PC-3 (cell line): ENCODE measurements at regions not wholly inside any gene's neighbourhood (a gene's known extent, or its start where the extent isn't known, plus 50 kb on each side); places are given as distances from the start of the nearest gene placed in this dataset.

ENCODE experiments used
- ATAC-seq: fragments of 200-7000 bp; cut with Tn5 transposase; 2 replicates; pipeline ENCODE4 v1.9.1; 2020; ENCODE audit warnings: mild to moderate bottlenecking, moderate library complexity
- BruUV-seq: library from RNA; stranded (reverse); fragments of 400-500 nt; replicated peaks from 2 replicates; lab custom pipeline; 2021; lab: Mats Ljungman, UMichigan
- CTCF ChIA-PET: fragments of 300-600 bp; sonication (Branson Sonifier 250); formaldehyde crosslinking; loops from one replicate; lab custom pipeline; 2022; ENCODE audit warnings: antibody characterized with exemption; lab: Charles Lee
- POLR2A ChIA-PET: fragments of 300-600 bp; sonication (Branson Sonifier 250); formaldehyde crosslinking; loops from one replicate; lab custom pipeline; 2022; ENCODE audit warnings: antibody characterized with exemption; ENCODE audit not compliant: unreplicated experiment; lab: Charles Lee
- DNase-seq: peaks from one replicate; pipeline ENCODE4 v3.0.0-alpha.2; 2015
- H2AFZ ChIP-seq: fragments of 300-600 bp; sonication (generic); 2 replicates; pipeline ENCODE4 v1.6.0; 2016; ENCODE audit warnings: antibody characterized with exemption, low read length
- H3F3A ChIP-seq: fragments of 300-600 bp; sonication (generic); one replicate; pipeline ENCODE4 v1.6.0; 2017; ENCODE audit warnings: antibody characterized with exemption, low read length, control low read depth, mild to moderate bottlenecking; ENCODE audit not compliant: unreplicated experiment
- H3K27ac ChIP-seq: fragments of 300-600 bp; sonication (generic); 2 replicates; pipeline ENCODE4 v1.5.1; 2016; ENCODE audit warnings: mild to moderate bottlenecking, low read length
- H3K27me3 ChIP-seq: fragments of 300-600 bp; sonication (generic); 2 replicates; pipeline ENCODE4 v1.6.1; 2016; ENCODE audit warnings: low read length, mixed read lengths
- H3K36me3 ChIP-seq: fragments of 300-600 bp; sonication (generic); 2 replicates; pipeline ENCODE4 v1.6.1; 2016; ENCODE audit warnings: low read depth, mixed run types, low read length, mixed read lengths
- H3K4me1 ChIP-seq: fragments of 300-600 bp; sonication (generic); 2 replicates; pipeline ENCODE4 v1.5.1; 2016; ENCODE audit warnings: low read length; ENCODE audit not compliant: insufficient read depth
- H3K4me2 ChIP-seq: fragments of 300-600 bp; sonication (generic); 2 replicates; pipeline ENCODE4 v1.6.0; 2016; ENCODE audit warnings: low read length
- H3K4me3 ChIP-seq: fragments of 300-600 bp; sonication (generic); 2 replicates; pipeline ENCODE4 v1.5.1; 2016; ENCODE audit warnings: mild to moderate bottlenecking, low read length, mixed read lengths
- H3K79me2 ChIP-seq: fragments of 300-600 bp; sonication (generic); 2 replicates; pipeline ENCODE4 v1.6.1; 2017; ENCODE audit warnings: low read length, mixed read lengths
- H3K9ac ChIP-seq: fragments of 300-600 bp; sonication (generic); 2 replicates; pipeline ENCODE4 v1.6.0; 2016; ENCODE audit warnings: mild to moderate bottlenecking, low read length
- H3K9me2 ChIP-seq: fragments of 300-600 bp; sonication (generic); replicated peaks from 2 replicates; pipeline ENCODE4 v1.6.1; 2016; ENCODE audit warnings: mixed run types, low read length, mixed read lengths
- H3K9me3 ChIP-seq: fragments of 300-600 bp; sonication (generic); 2 replicates; pipeline ENCODE4 v1.6.1; 2016; ENCODE audit warnings: low read length, mixed read lengths
- H4K20me1 ChIP-seq: fragments of 300-600 bp; sonication (generic); 2 replicates; pipeline ENCODE4 v1.6.1; 2016; ENCODE audit warnings: low read length, mixed read lengths
- CTCF ChIP-seq: fragments of 300-600 bp; sonication (generic); conservative IDR thresholded peaks from 2 replicates; pipeline ENCODE4 v1.5.1; 2017; ENCODE audit warnings: antibody characterized with exemption, low read depth, mild to moderate bottlenecking, low read length
- EZH2 ChIP-seq: fragments of 300-600 bp; sonication (generic); IDR thresholded peaks from one replicate; pipeline ENCODE4 v1.6.1; 2017; ENCODE audit warnings: antibody characterized with exemption, mild to moderate bottlenecking, low read length; ENCODE audit not compliant: unreplicated experiment
- EZH2phosphoT487 ChIP-seq: fragments of 300-600 bp; sonication (generic); IDR thresholded peaks from 2 replicates; pipeline ENCODE4 v1.6.1; 2018; ENCODE audit warnings: mild to moderate bottlenecking, antibody characterized with exemption, low read length, borderline replicate concordance
- intact Hi-C: fragments of 100-400 bp; cut with micrococcal nuclease; formaldehyde crosslinking; loops from 2 replicates; pipeline ENCODE4 v1.9.0; 2023

DNA sequence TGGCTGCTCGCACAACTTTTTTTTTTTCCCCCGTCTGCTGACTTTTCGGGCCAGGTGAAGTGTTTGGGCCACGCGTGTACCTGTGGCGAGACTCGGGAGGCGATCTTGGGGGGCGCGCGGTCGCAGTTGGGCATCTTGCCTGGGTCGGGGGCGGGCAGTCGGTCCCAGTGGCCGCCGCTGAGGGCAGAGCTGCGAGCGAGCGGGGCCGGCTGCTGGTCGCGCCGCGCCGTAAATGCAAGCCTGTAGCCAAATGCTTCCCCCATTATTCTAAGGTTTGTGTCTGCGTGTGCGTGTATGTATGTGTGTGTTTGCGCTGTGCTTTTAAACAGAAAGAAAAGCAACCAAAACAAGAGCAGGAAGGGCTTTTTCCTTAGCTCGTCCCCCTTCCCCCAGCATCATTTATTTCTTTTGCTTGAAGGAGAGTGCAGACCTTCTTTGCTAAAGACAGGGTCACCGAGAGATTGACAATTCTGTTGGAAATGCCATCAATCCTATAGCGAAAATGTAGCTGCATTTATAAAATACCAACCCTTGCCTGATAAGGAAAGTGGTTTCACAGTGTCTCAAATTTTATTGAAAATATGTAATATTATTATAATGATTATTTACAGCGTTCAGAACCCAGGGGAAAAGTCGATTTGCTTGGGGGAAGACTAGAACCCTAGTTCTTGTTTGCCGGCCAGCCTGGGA is 143.2 kb upstream of the ZNF536 start:
- CTCF ChIA-PET: no interaction called here
- ATAC-seq: no peak

DNA sequence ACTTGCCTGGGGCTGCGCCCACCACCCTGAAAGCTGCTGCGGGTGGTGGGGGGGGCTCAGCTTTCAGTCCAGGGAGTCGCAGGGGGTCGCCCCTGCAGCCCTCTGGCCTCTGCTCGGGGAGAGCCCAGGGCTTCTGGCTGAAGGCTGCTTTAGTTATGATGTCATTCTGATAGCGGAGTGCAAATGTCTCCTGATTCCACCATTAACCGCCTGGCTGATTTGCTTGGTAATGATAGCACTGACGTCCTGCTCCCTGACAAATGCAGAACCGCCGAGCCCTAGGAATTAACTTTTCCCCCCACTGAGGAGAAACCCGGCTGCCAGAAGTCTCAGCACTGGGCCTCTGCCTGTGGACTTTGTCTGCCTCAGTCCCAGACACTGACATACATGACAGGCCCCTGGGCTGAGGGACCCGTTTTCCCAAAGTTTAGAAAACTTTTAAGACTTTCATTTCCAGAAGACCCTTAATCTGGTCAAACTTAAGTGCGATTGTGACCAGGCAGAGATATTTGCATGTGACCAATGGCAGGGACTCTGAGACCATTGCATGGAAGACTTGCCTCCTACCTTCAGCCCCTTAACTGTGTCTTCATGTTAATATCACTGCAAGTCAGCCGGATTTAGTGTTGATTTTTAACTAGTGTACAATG is 142.5 kb upstream of the ZNF536 start:
- Histone ChIP-seq H3K27me3 (peaks cover 43% of the 10 kb centered on the region), H3K9me2 (no peaks in the 10 kb centered on the region), H3K9me3 (no peaks in the 10 kb centered on the region), H3K4me3 (no peak overlapping the region), H2AFZ (no peak overlapping the region), H3K27ac (no peak overlapping the region), H3K36me3 (no peaks in the 10 kb centered on the region), H3K4me2 (no peak overlapping the region), H3K79me2 (no peaks in the 10 kb centered on the region), H3K4me1 (no peaks in the 10 kb centered on the region), H4K20me1 (no peaks in the 10 kb centered on the region), H3F3A (no peaks in the 10 kb centered on the region), H3K9ac (no peak overlapping the region)
- TF ChIP-seq EZH2 (no peak), CTCF (no peak), EZH2phosphoT487 (no peak)
- no TSS peak for BruUV-seq
- ChIA-PET POLR2A (no interaction called here), CTCF (no interaction called here)
- no peak for ATAC-seq
- DNase-seq: no peak
- intact Hi-C loops: no loop called here

More for the DNA sequence above, 143.2 kb upstream of the ZNF536 start:
- H2AFZ ChIP-seq: no peak overlapping the region
- H3K27me3 ChIP-seq: peaks cover 48% of the 10 kb centered on the region
- H3K27ac ChIP-seq: no peak overlapping the region
- no TSS peak for BruUV-seq
- no peak overlapping the region for H3K4me2 ChIP-seq
- H3K9me2 ChIP-seq: no peaks in the 10 kb centered on the region
- no peaks in the 10 kb centered on the region for H3K9me3 ChIP-seq
- no peak overlapping the region for H3K4me3 ChIP-seq
- POLR2A ChIA-PET: no interaction called here
- H3K9ac ChIP-seq: no peak overlapping the region
- DNase-seq: no peak
- H3K79me2 ChIP-seq: no peaks in the 10 kb centered on the region
- H3K36me3 ChIP-seq: no peaks in the 10 kb centered on the region
- H3F3A ChIP-seq: no peaks in the 10 kb centered on the region
- intact Hi-C loops: no loop called here
- TF ChIP-seq EZH2phosphoT487: no peak
- TF ChIP-seq CTCF: no peak
- no peak for TF ChIP-seq EZH2
- no peaks in the 10 kb centered on the region for H3K4me1 ChIP-seq
- H4K20me1 ChIP-seq: no peaks in the 10 kb centered on the region
